HEK293T (cell line): ENCODE measurements at regions not wholly inside any gene's neighbourhood (a gene's known extent, or its start where the extent isn't known, plus 50 kb on each side); places are given as distances from the start of the nearest gene placed in this dataset.

Experiments used
- ARNT ChIP-seq: fragments of 450-650 bp; IDR thresholded peaks from 2 replicates; pipeline ENCODE4 v1.6.1; 2017; ENCODE audit warnings: mild to moderate bottlenecking
- BHLHE40 ChIP-seq: fragments of 450-650 bp; IDR thresholded peaks from 2 replicates; pipeline ENCODE4 v1.6.1; 2016; ENCODE audit warnings: mild to moderate bottlenecking, moderate library complexity, borderline replicate concordance
- FOXK2 ChIP-seq: fragments of 450-650 bp; IDR thresholded peaks from 2 replicates; pipeline ENCODE4 v1.6.1; 2016; ENCODE audit warnings: mild to moderate bottlenecking
- FOXM1 ChIP-seq: fragments of 450-650 bp; IDR thresholded peaks from 2 replicates; pipeline ENCODE4 v1.6.1; 2017; ENCODE audit warnings: mild to moderate bottlenecking, borderline replicate concordance
- HDGF ChIP-seq: fragments of 450-650 bp; IDR thresholded peaks from 2 replicates; pipeline ENCODE4 v1.6.1; 2017; ENCODE audit warnings: antibody characterized with exemption, borderline replicate concordance
- NFRKB ChIP-seq: fragments of 450-650 bp; IDR thresholded peaks from 2 replicates; pipeline ENCODE4 v1.6.1; 2016; ENCODE audit warnings: mild to moderate bottlenecking, moderate library complexity
- SP1 ChIP-seq: fragments of 450-650 bp; IDR thresholded peaks from 2 replicates; pipeline ENCODE4 v1.6.1; 2017
- SUZ12 ChIP-seq: fragments of 450-650 bp; IDR thresholded peaks from 2 replicates; pipeline ENCODE4 v1.6.1; 2016; ENCODE audit warnings: mild to moderate bottlenecking
- TARDBP ChIP-seq: fragments of 450-650 bp; IDR thresholded peaks from 2 replicates; pipeline ENCODE4 v1.6.1; 2016
- ZNF384 ChIP-seq: fragments of 450-650 bp; IDR thresholded peaks from 2 replicates; pipeline ENCODE4 v1.6.1; 2016
- TF ChIP-seq, protein P1 (sequence below): fragments of 450-650 bp; IDR thresholded peaks from 2 replicates; pipeline ENCODE4 v1.6.1; 2016

GRCh38 chr16:85495823-85496538 lies 117.1 kb upstream of the GSE1 start:
- no peak for TF ChIP-seq BHLHE40
- no peak for TF ChIP-seq SP1
- no peak for TF ChIP-seq FOXM1
- TF ChIP-seq, protein P1, sequence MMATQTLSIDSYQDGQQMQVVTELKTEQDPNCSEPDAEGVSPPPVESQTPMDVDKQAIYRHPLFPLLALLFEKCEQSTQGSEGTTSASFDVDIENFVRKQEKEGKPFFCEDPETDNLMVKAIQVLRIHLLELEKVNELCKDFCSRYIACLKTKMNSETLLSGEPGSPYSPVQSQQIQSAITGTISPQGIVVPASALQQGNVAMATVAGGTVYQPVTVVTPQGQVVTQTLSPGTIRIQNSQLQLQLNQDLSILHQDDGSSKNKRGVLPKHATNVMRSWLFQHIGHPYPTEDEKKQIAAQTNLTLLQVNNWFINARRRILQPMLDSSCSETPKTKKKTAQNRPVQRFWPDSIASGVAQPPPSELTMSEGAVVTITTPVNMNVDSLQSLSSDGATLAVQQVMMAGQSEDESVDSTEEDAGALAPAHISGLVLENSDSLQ = no peak
- no peak for TF ChIP-seq SUZ12
- TF ChIP-seq NFRKB = no peak
- TF ChIP-seq TARDBP = no peak
- TF ChIP-seq ZNF384 = no peak
- no peak for TF ChIP-seq ARNT
- TF ChIP-seq FOXK2 = no peak
- TF ChIP-seq HDGF = no peak
